Activated CD4-positive, alpha-beta T cell treated with anti-CD3 and anti-CD28 coated beads, Interleukin-2, amount 10 ng/mL, durations not matched to agents 24 days and 14 days (primary cell): ENCODE measurements at regions not wholly inside any gene's neighbourhood (a gene's known extent, or its start where the extent isn't known, plus 50 kb on each side); places are given as distances from the start of the nearest gene placed in this dataset.

Experiments
- DNase-seq: peaks from one replicate; pipeline ENCODE4 v3.0.0; 2022
- H3K27ac Mint-ChIP-seq: one replicate; pipeline ENCODE4 v1.8.0; 2022; ENCODE audit warnings: mild to moderate bottlenecking, mixed read lengths
- H3K27me3 Mint-ChIP-seq: one replicate; pipeline ENCODE4 v1.8.0; 2022; ENCODE audit warnings: mixed read lengths
- H3K36me3 Mint-ChIP-seq: one replicate; pipeline ENCODE4 v1.8.0; 2022; ENCODE audit warnings: low read depth, mild to moderate bottlenecking, mixed read lengths
- H3K4me1 Mint-ChIP-seq: one replicate; pipeline ENCODE4 v1.8.0; 2021; ENCODE audit warnings: mixed read lengths
- H3K4me3 Mint-ChIP-seq: one replicate; pipeline ENCODE4 v1.8.0; 2022; ENCODE audit warnings: mild to moderate bottlenecking, moderate library complexity, mixed read lengths
- H3K9me3 Mint-ChIP-seq: one replicate; pipeline ENCODE4 v1.8.0; 2021; ENCODE audit warnings: mixed read lengths
- intact Hi-C: fragments of 100-400 bp; cut with micrococcal nuclease; formaldehyde crosslinking; loops from one replicate; pipeline ENCODE4 v1.15.1; 2023

DNA sequence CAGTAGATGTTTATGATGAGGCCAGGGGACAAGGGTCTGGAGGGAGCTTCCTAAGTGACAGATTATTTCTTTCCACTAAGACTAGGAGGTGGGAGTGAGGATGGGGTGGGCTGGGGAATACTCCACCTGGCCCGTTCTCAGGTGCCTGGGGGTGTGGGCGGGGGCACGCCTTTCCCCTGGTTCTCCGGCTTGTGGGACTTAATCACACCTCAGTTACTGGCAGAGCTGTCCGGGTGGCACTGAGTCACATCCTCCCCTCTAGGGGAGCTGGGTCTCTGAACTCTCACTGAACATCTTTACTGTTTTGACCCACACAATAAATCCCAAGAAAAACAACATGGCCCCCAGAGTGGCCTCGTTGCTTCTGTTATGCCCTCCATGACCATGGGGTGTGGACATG lies 332.8 kb downstream of the MAF start:
- peak overlapping the region; percentile 86 for H3K27ac Mint-ChIP-seq
- peaks cover 73% of the 10 kb centered on the region for H3K4me1 Mint-ChIP-seq
- DNase-seq: no peak
- peaks cover 2% of the 10 kb centered on the region for H3K36me3 Mint-ChIP-seq
- intact Hi-C loops: loop anchor here (2.0 to 5.0 kb wide), 4 partner anchors 105 to 560 kb away; no protein-coding TSS in a partner anchor
- H3K27me3 Mint-ChIP-seq: peaks cover 4% of the 10 kb centered on the region
- H3K4me3 Mint-ChIP-seq: peak overlapping the region; percentile 58
- H3K9me3 Mint-ChIP-seq: peaks cover 23% of the 10 kb centered on the region

- H3K27ac Mint-ChIP-seq: peak overlapping the region; percentile 86
These were observed 333.4 kb downstream of the MAF start for GRCh38 chr16:79267146-79267545.

GRCh38 chr16:79265701-79266100 lies 334.8 kb downstream of the MAF start:
- H3K36me3 Mint-ChIP-seq: peaks cover 2% of the 10 kb centered on the region
- H3K27ac Mint-ChIP-seq: no peak overlapping the region
- intact Hi-C loops: loop anchor here (5.0 kb wide), 2 partner anchors 103 to 558 kb away; no protein-coding TSS in a partner anchor
- H3K27me3 Mint-ChIP-seq: peaks cover 3% of the 10 kb centered on the region
- H3K4me3 Mint-ChIP-seq: no peak overlapping the region
- no peak for DNase-seq
- H3K9me3 Mint-ChIP-seq: peaks cover 23% of the 10 kb centered on the region
- peaks cover 71% of the 10 kb centered on the region for H3K4me1 Mint-ChIP-seq

More at GRCh38 chr16:79267146-79267545, 333.4 kb downstream of the MAF start:
- no peak for DNase-seq
- Mint-ChIP-seq H3K9me3 (peaks cover 23% of the 10 kb centered on the region), H3K27me3 (peaks cover 3% of the 10 kb centered on the region), H3K36me3 (peaks cover 2% of the 10 kb centered on the region), H3K4me1 (peaks cover 73% of the 10 kb centered on the region), H3K4me3 (no peak overlapping the region)
- intact Hi-C loops: loop anchor here (5.0 kb wide), 2 partner anchors 105 to 560 kb away; no protein-coding TSS in a partner anchor

- Mint-ChIP-seq H3K27me3 (peaks cover 3% of the 10 kb centered on the region), H3K4me1 (peaks cover 66% of the 10 kb centered on the region), H3K36me3 (peaks cover 2% of the 10 kb centered on the region), H3K4me3 (no peak overlapping the region), H3K9me3 (peaks cover 23% of the 10 kb centered on the region), H3K27ac (no peak overlapping the region)
- intact Hi-C loops: loop anchor here (5.0 kb wide), 2 partner anchors 103 to 558 kb away; no protein-coding TSS in a partner anchor
- DNase-seq: no peak
These were observed 335.3 kb downstream of the MAF start for GRCh38 chr16:79265196-79265595.

DNA sequence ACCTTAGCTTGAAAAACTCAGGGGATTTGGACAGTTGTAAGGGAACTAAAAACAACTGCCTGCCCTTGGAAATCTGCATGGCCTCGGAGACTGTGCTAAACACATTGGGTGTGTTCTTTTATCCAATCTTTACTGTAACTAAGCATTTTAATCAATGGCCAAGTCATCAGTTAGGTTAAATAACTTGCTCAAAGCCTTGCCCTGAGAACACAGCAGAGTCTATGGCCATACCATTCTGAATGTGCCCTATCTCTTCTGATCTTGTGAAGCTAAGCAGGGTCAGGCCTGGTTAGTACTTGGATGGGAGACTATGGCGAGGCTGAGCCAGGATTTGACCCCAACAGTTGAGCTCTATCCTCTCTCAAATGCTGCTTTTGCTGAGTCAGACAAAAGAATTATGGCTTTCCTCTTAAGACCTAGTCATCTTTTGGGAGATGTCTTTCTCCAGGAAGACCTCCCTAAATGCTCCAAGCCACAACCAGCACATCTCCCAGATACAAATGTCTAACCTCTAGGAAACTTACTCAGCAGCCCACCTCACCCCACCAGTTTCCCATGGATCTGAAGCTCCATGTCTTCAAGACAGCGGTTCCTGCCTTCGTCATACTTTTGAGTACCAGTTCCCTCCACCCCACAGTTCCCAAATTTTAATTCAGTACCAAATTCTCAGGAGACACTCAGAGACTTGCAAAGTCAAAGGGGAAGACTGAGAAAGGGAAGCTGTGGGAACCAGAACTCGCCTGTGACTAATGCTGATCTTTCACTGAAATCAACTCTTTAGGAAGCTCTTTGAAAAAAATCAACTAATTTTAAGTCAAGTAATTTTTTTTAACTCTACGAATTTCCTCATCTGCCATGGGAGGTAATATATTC lies 336.1 kb downstream of the MAF start:
- Mint-ChIP-seq H3K27ac (peak overlapping the region; percentile 57), H3K9me3 (peaks cover 23% of the 10 kb centered on the region), H3K4me3 (no peak overlapping the region), H3K4me1 (peaks cover 59% of the 10 kb centered on the region), H3K36me3 (peaks cover 2% of the 10 kb centered on the region), H3K27me3 (peaks cover 5% of the 10 kb centered on the region)
- no peak for DNase-seq
- intact Hi-C loops: loop anchor here (5.0 kb wide), 2 partner anchors 102 to 557 kb away; no protein-coding TSS in a partner anchor

GRCh38 chr16:79263425-79263824 lies 337.1 kb downstream of the MAF start:
- Mint-ChIP-seq H3K4me1 (peaks cover 48% of the 10 kb centered on the region), H3K4me3 (no peak overlapping the region), H3K9me3 (peaks cover 23% of the 10 kb centered on the region), H3K27me3 (peaks cover 9% of the 10 kb centered on the region), H3K27ac (peak overlapping the region; percentile 53), H3K36me3 (peaks cover 2% of the 10 kb centered on the region)
- intact Hi-C loops: no loop called here
- no peak for DNase-seq
